ENCODE measurements at regions not wholly inside any gene's neighbourhood (a gene's known extent, or its start where the extent isn't known, plus 50 kb on each side); places are given as distances from the start of the nearest gene placed in this dataset.

DNA sequence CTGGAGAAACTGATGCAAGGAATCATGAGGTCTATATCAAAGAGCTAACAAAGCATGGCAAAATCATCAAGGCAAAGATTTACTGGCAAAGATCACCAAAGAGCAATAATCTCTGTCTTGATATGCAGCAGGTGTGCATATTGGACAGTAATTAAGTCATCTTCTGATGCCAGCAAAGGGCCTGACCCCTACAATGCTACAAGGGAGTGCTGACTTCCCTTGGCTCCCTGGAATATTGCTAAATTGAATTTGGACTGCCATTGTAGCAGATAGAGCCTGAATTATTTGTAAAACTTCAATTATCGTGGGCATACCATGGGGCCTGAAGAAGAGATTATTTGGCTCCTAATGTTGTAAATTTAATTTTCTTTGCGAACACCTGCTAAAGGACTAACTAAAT lies 307.9 kb upstream of the SYT1 start:
- H3K4me1 Mint-ChIP-seq (ENCODE audit: low read depth) = peaks cover 4% of the 10 kb centered on the region
- H3K4me3 Mint-ChIP-seq (ENCODE audit: low read depth) = no peak overlapping the region
- H3K36me3 Mint-ChIP-seq (ENCODE audit: insufficient read depth) = no peaks in the 10 kb centered on the region
- H3K9me3 Mint-ChIP-seq (ENCODE audit: low read depth) = no peaks in the 10 kb centered on the region
- no peak for DNase-seq (ENCODE audit: low spot score, unreplicated experiment)
- H3K27me3 Mint-ChIP-seq = no peaks in the 10 kb centered on the region
- H3K27ac Mint-ChIP-seq = no peak overlapping the region
- TF ChIP-seq CTCF (IDR thresholded peaks at IDR 0.05; ENCODE audit: unreplicated experiment) = no peak

GRCh38 chr12:78559416-78559815 lies 305.2 kb upstream of the SYT1 start:
- H3K9me3 Mint-ChIP-seq (ENCODE audit: low read depth) = no peaks in the 10 kb centered on the region
- H3K4me3 Mint-ChIP-seq (ENCODE audit: low read depth) = no peak overlapping the region
- no peak for TF ChIP-seq CTCF (IDR thresholded peaks at IDR 0.05; ENCODE audit: unreplicated experiment)
- H3K4me1 Mint-ChIP-seq (ENCODE audit: low read depth) = peaks cover 4% of the 10 kb centered on the region
- H3K27me3 Mint-ChIP-seq = no peaks in the 10 kb centered on the region
- DNase-seq (ENCODE audit: low spot score, unreplicated experiment) = no peak
- H3K36me3 Mint-ChIP-seq (ENCODE audit: insufficient read depth) = no peaks in the 10 kb centered on the region
- no peak overlapping the region for H3K27ac Mint-ChIP-seq

GRCh38 chr12:78559886-78560285 lies 304.7 kb upstream of the SYT1 start:
- H3K4me3 Mint-ChIP-seq (ENCODE audit: low read depth) = no peak overlapping the region
- H3K36me3 Mint-ChIP-seq (ENCODE audit: insufficient read depth) = no peaks in the 10 kb centered on the region
- no peak for DNase-seq (ENCODE audit: low spot score, unreplicated experiment)
- no peak overlapping the region for H3K27ac Mint-ChIP-seq
- H3K4me1 Mint-ChIP-seq (ENCODE audit: low read depth) = peaks cover 4% of the 10 kb centered on the region
- H3K27me3 Mint-ChIP-seq = no peaks in the 10 kb centered on the region
- no peak for TF ChIP-seq CTCF (IDR thresholded peaks at IDR 0.05; ENCODE audit: unreplicated experiment)
- H3K9me3 Mint-ChIP-seq (ENCODE audit: low read depth) = no peaks in the 10 kb centered on the region

DNA sequence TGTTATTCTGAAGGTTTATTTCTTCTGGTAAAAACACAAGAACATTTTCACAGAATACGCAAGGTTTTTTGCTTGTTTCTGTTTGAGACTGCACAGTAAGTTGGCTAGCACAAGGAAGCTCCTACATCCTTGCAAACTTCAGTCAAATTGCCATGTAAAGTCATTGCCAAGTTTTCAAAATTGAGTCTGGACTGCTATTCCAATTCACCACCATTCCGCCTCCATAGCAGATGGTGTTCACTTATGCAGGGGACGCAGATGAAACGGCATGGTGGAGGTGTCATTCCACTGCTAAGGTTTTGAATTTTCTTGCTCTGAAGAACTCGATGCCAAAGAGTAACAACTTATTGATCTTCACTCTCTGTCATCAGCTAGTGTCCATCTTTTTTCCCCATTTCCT lies 303.9 kb upstream of the SYT1 start:
- Mint-ChIP-seq H3K4me3 (ENCODE audit: low read depth) (no peak overlapping the region), H3K36me3 (ENCODE audit: insufficient read depth) (no peaks in the 10 kb centered on the region), H3K27me3 (no peaks in the 10 kb centered on the region), H3K27ac (no peak overlapping the region), H3K4me1 (ENCODE audit: low read depth) (peaks cover 4% of the 10 kb centered on the region), H3K9me3 (ENCODE audit: low read depth) (no peaks in the 10 kb centered on the region)
- no peak for DNase-seq (ENCODE audit: low spot score, unreplicated experiment)
- no peak for TF ChIP-seq CTCF (IDR thresholded peaks at IDR 0.05; ENCODE audit: unreplicated experiment)

GRCh38 chr12:78562368-78563205 lies 302.0 kb upstream of the SYT1 start:
- peak; percentile 39 for TF ChIP-seq CTCF (IDR thresholded peaks at IDR 0.05; ENCODE audit: unreplicated experiment)
- no peak overlapping the region for H3K27ac Mint-ChIP-seq
- H3K9me3 Mint-ChIP-seq (ENCODE audit: low read depth) = no peaks in the 10 kb centered on the region
- H3K36me3 Mint-ChIP-seq (ENCODE audit: insufficient read depth) = no peaks in the 10 kb centered on the region
- H3K4me1 Mint-ChIP-seq (ENCODE audit: low read depth) = peaks cover 2% of the 10 kb centered on the region
- DNase-seq (ENCODE audit: low spot score, unreplicated experiment) = no peak
- H3K27me3 Mint-ChIP-seq = no peaks in the 10 kb centered on the region
- no peak overlapping the region for H3K4me3 Mint-ChIP-seq (ENCODE audit: low read depth)
